ENCODE measurements at regions not wholly inside any gene's neighbourhood (a gene's known extent, or its start where the extent isn't known, plus 50 kb on each side); places are given as distances from the start of the nearest gene placed in this dataset.

DNA sequence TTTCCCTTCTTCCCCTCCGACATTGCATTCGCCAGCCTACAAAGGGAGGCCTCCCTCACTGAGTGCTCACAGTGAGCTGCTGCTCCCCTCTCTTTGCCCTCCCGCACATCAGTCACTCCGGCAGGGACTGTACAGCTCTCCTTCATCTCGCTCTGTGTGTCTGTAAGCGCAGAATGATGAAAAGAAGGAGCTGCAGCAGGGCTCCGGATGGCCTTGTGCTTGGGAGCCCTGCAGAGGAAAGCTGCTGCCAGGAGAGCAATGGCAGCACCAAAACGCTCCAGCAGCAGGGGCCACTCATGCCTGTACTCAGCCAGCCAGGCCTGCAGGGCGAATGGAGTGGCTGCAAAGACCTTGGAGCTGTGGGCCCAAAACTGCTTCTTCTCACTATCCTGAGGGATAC lies 107.0 kb upstream of the NSMCE3 start:
- TF ChIP-seq, protein P1, sequence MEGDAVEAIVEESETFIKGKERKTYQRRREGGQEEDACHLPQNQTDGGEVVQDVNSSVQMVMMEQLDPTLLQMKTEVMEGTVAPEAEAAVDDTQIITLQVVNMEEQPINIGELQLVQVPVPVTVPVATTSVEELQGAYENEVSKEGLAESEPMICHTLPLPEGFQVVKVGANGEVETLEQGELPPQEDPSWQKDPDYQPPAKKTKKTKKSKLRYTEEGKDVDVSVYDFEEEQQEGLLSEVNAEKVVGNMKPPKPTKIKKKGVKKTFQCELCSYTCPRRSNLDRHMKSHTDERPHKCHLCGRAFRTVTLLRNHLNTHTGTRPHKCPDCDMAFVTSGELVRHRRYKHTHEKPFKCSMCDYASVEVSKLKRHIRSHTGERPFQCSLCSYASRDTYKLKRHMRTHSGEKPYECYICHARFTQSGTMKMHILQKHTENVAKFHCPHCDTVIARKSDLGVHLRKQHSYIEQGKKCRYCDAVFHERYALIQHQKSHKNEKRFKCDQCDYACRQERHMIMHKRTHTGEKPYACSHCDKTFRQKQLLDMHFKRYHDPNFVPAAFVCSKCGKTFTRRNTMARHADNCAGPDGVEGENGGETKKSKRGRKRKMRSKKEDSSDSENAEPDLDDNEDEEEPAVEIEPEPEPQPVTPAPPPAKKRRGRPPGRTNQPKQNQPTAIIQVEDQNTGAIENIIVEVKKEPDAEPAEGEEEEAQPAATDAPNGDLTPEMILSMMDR (conservative IDR thresholded peaks at IDR 0.05): no peak
- no peak for TF ChIP-seq ZFX (IDR thresholded peaks at IDR 0.05)

Measured in C4-2B (cell line).